ENCODE measurements at regions not wholly inside any gene's neighbourhood (a gene's known extent, or its start where the extent isn't known, plus 50 kb on each side); places are given as distances from the start of the nearest gene placed in this dataset.

- TF ChIP-seq CTCF (IDR thresholded peaks at IDR 0.05) (no peak), POLR2A (IDR thresholded peaks at IDR 0.05) (no peak)
- Histone ChIP-seq H3K9me3 (no peaks in the 10 kb centered on the region), H3K4me3 (no peak overlapping the region), H3K27me3 (no peaks in the 10 kb centered on the region), H3K27ac (peak overlapping the region in 2 of 4 donors; percentile 6 to 25), H3K36me3 (no peaks in the 10 kb centered on the region), H3K4me1 (peaks cover 0 to 12% (median 0%) of the 10 kb centered on the region in 3 donors)
- DNase-seq: no peak
- WGBS, 2 donors: 34 to 69% methylated on average over 5 to 6 of the region's 6 CpGs
- intact Hi-C loops (cut with DNase I): no loop called here
These were observed 767.7 kb upstream of the ALCAM start for GRCh38 chr3:104598848-104599511.

- WGBS, 2 donors: 64 to 68% methylated on average over 3 of the region's 3 CpGs
- H3K4me3 ChIP-seq: no peak overlapping the region
- H3K27me3 ChIP-seq: no peaks in the 10 kb centered on the region
- no peaks in the 10 kb centered on the region for H3K9me3 ChIP-seq
- TF ChIP-seq POLR2A (IDR thresholded peaks at IDR 0.05) (no peak), CTCF (IDR thresholded peaks at IDR 0.05) (no peak)
- no peaks in the 10 kb centered on the region for H3K4me1 ChIP-seq
- intact Hi-C loops (cut with DNase I): no loop called here
- DNase-seq: no peak
- no peak overlapping the region for H3K27ac ChIP-seq
- no peaks in the 10 kb centered on the region for H3K36me3 ChIP-seq
These were observed 762.2 kb upstream of the ALCAM start for GRCh38 chr3:104604326-104605010.

- Histone ChIP-seq H3K9me3 (no peaks in the 10 kb centered on the region), H3K4me3 (no peak overlapping the region), H3K27me3 (no peaks in the 10 kb centered on the region), H3K36me3 (no peaks in the 10 kb centered on the region), H3K4me1 (peaks cover 0 to 4% (median 0%) of the 10 kb centered on the region in 3 donors), H3K27ac (no peak overlapping the region)
- 24 to 30% methylated on average over 2 of the region's 2 CpGs for WGBS, 2 donors
- no peak for TF ChIP-seq CTCF (IDR thresholded peaks at IDR 0.05)
- DNase-seq: no peak
- intact Hi-C loops (cut with DNase I): no loop called here
These were observed 759.9 kb upstream of the ALCAM start for GRCh38 chr3:104606812-104607211.

GRCh38 chr3:104610730-104611652 is 755.7 kb upstream of the ALCAM start:
- H3K27ac ChIP-seq: peak overlapping the region in 2 of 4 donors; percentile 29 to 57

More at GRCh38 chr3:104610730-104611652, 755.7 kb upstream of the ALCAM start:
- DNase-seq: no peak
- intact Hi-C loops (cut with DNase I): no loop called here
- peaks cover 0 to 8% (median 0%) of the 10 kb centered on the region in 3 donors for H3K4me1 ChIP-seq
- H3K36me3 ChIP-seq: no peaks in the 10 kb centered on the region
- TF ChIP-seq POLR2A (IDR thresholded peaks at IDR 0.05): no peak
- TF ChIP-seq CTCF (IDR thresholded peaks at IDR 0.05): peak in 3 of 6 experiments; percentile 11 to 49 (median 35)
- no peaks in the 10 kb centered on the region for H3K9me3 ChIP-seq
- no peak overlapping the region for H3K4me3 ChIP-seq
- no peaks in the 10 kb centered on the region for H3K27me3 ChIP-seq
- 32 to 51% methylated on average over 4 of the region's 4 CpGs for WGBS, 2 donors
